ENCODE measurements at regions not wholly inside any gene's neighbourhood (a gene's known extent, or its start where the extent isn't known, plus 50 kb on each side); places are given as distances from the start of the nearest gene placed in this dataset.

- TF ChIP-seq EZH2 (IDR thresholded peaks at IDR 0.05; ENCODE audit: insufficient read depth, poor library complexity, severe bottlenecking) (no peak), EZH2phosphoT487 (IDR thresholded peaks at IDR 0.05; ENCODE audit: insufficient read depth, low read depth) (no peak)
These were observed 1929.8 kb upstream of the LRRTM1 start for GRCh38 chr2:82234283-82234874.

Data from GM23248 (cell line).